GM12878 (cell line): ENCODE measurements at regions not wholly inside any gene's neighbourhood (a gene's known extent, or its start where the extent isn't known, plus 50 kb on each side); places are given as distances from the start of the nearest gene placed in this dataset.

Experiments used
- ATAC-seq: fragments of 200-7000 bp; cut with Tn5 transposase; 3 replicates; pipeline ENCODE4 v1.9.1; 2020; ENCODE audit warnings: mild to moderate bottlenecking, moderate library complexity
- BruUV-seq: library from RNA; stranded (reverse); fragments of 400-500 nt; replicated peaks from 2 replicates; lab custom pipeline; 2021; lab: Mats Ljungman, UMichigan
- CTCF ChIA-PET: fragments of 300-600 bp; sonication (Branson Sonifier 250); formaldehyde crosslinking; extraction: SDS; loops from one replicate; lab custom pipeline; 2021; ENCODE audit warnings: inconsistent platforms; lab: Yijun Ruan, JAX
- POLR2A ChIA-PET: fragments of 350-600 bp; formaldehyde crosslinking; extraction: SDS; loops from one replicate; lab custom pipeline; 2021; ENCODE audit warnings: inconsistent platforms; lab: Charles Lee
- RAD21 ChIA-PET: fragments of 300-600 bp; sonication (Branson Sonifier 250); formaldehyde crosslinking; loops from one replicate; lab custom pipeline; 2023; ENCODE audit warnings: antibody characterized with exemption; ENCODE audit not compliant: unreplicated experiment; lab: Charles Lee
- SMC1A ChIA-PET: fragments of 300-600 bp; sonication (Branson Sonifier 250); formaldehyde crosslinking; loops from one replicate; lab custom pipeline; 2023; ENCODE audit not compliant: unreplicated experiment, uncharacterized antibody; lab: Charles Lee
- DNase-seq: peaks from one replicate; pipeline ENCODE4 v3.0.0-alpha.2; 2011; ENCODE audit warnings: low read depth, low spot score
- FAIRE-seq: peaks from 3 replicates; lab custom pipeline; 2011; peaks lifted over from hg19 to GRCh38; lab: Jason Lieb, UNC
- H2AFZ ChIP-seq: 2 replicates; pipeline ENCODE4 v1.6.0; 2011; ENCODE audit warnings: low read depth, low read length, control low read depth; ENCODE audit not compliant: control insufficient read depth
- H3K27ac ChIP-seq: 2 replicates; pipeline ENCODE4 v1.5.1; 2011; ENCODE audit warnings: control low read depth; ENCODE audit not compliant: control insufficient read depth, insufficient read depth
- H3K27me3 ChIP-seq, 2 experiments: replicated peaks in 1 of 2; 2 replicates each; pipeline versions ENCODE4 v1.6.0 to v1.6.1; 2011; ENCODE audit warnings: low read length in 1 of 2; ENCODE audit not compliant: control insufficient read depth in 2 of 2, insufficient read depth in 2 of 2
- H3K36me3 ChIP-seq, 2 experiments: 2 replicates each; pipeline ENCODE4 v1.5.1; 2011; ENCODE audit warnings: low read length in 1 of 2; ENCODE audit not compliant: control insufficient read depth in 2 of 2, insufficient read depth in 2 of 2
- H3K4me1 ChIP-seq: 2 replicates; pipeline ENCODE4 v1.6.1; 2011; ENCODE audit warnings: mild to moderate bottlenecking, low read length, moderate library complexity, mixed read lengths; ENCODE audit not compliant: control insufficient read depth, insufficient read depth
- H3K4me2 ChIP-seq: 2 replicates; pipeline ENCODE4 v1.6.0; 2011; ENCODE audit warnings: control low read depth; ENCODE audit not compliant: control insufficient read depth, insufficient read depth
- H3K4me3 ChIP-seq: fragments of 200-600 bp; sonication (generic); 2 replicates; pipeline ENCODE4 v1.5.1; 2016
- H3K79me2 ChIP-seq: 2 replicates; pipeline ENCODE4 v1.6.0; 2011; ENCODE audit warnings: low read length; ENCODE audit not compliant: control insufficient read depth, insufficient read depth
- H3K9ac ChIP-seq: 2 replicates; pipeline ENCODE4 v1.8.0; 2011; ENCODE audit warnings: low read length, control low read depth, mixed read lengths; ENCODE audit not compliant: control insufficient read depth, insufficient read depth
- H3K9me3 ChIP-seq: replicated peaks from 3 replicates; pipeline ENCODE4 v1.5.1; 2011; ENCODE audit warnings: mild to moderate bottlenecking, low read length; ENCODE audit not compliant: control insufficient read depth, insufficient read depth
- H4K20me1 ChIP-seq: 2 replicates; pipeline ENCODE4 v1.6.0; 2011; ENCODE audit not compliant: control insufficient read depth, insufficient read depth
- E2F8 ChIP-seq: fragments of 450-650 bp; IDR thresholded peaks from 2 replicates; pipeline ENCODE4 v1.6.1; 2018; ENCODE audit warnings: mild to moderate bottlenecking, low read depth, moderate library complexity; ENCODE audit not compliant: partially characterized antibody
- JUNB ChIP-seq: IDR thresholded peaks from 2 replicates; pipeline ENCODE4 v1.6.1; 2016; ENCODE audit warnings: antibody characterized with exemption, mild to moderate bottlenecking
- LARP7 ChIP-seq: fragments of 450-650 bp; IDR thresholded peaks from 2 replicates; pipeline ENCODE4 v1.6.1; 2017; ENCODE audit warnings: mild to moderate bottlenecking
- POU2F2 ChIP-seq: IDR thresholded peaks from 3 replicates; pipeline ENCODE4 v1.6.1; 2011; ENCODE audit warnings: low read depth, mild to moderate bottlenecking, low read length, borderline replicate concordance
- SMAD5 ChIP-seq: IDR thresholded peaks from 2 replicates; pipeline ENCODE4 v1.6.1; 2016; ENCODE audit warnings: antibody characterized with exemption, low read depth
- ZBTB33 ChIP-seq: fragments of 450-650 bp; IDR thresholded peaks from 2 replicates; pipeline ENCODE4 v1.6.1; 2017; ENCODE audit warnings: mild to moderate bottlenecking
- ZNF24 ChIP-seq: fragments of 450-650 bp; IDR thresholded peaks from 2 replicates; pipeline ENCODE4 v1.6.1; 2017; ENCODE audit warnings: antibody characterized with exemption, mild to moderate bottlenecking
- WGBS: methylation state at CpG from one replicate; pipeline ENCODE4 v1.1.6; 2016; ENCODE audit warnings: low lambda C conversion rate; ENCODE audit not compliant: insufficient replicate concordance, insufficient coverage; ENCODE audit errors: missing lambda C conversion rate; 5-methylcytosine and 5-hydroxymethylcytosine counted together
- in situ Hi-C: fragments of 300-500 bp; cut with MboI; formaldehyde crosslinking; loops from 9 replicates; pipeline ENCODE4 v1.14.3; 2018; ENCODE audit warnings: mixed read lengths
- intact Hi-C: fragments of 100-400 bp; cut with micrococcal nuclease; formaldehyde crosslinking; loops from one replicate; pipeline ENCODE4 v1.14.2; 2022; ENCODE audit not compliant: unreplicated experiment
- TF ChIP-seq, protein P1 (sequence below): fragments of 450-650 bp; IDR thresholded peaks from 2 replicates; pipeline ENCODE4 v1.6.1; 2017; ENCODE audit warnings: mild to moderate bottlenecking, low read depth, inconsistent platforms; ENCODE audit not compliant: poor library complexity, severe bottlenecking
- TF ChIP-seq, protein P2 (sequence below): fragments of 450-650 bp; conservative IDR thresholded peaks from 2 replicates; pipeline ENCODE4 v1.6.1; 2017; ENCODE audit warnings: mild to moderate bottlenecking, moderate library complexity

GRCh38 chr17:79263191-79263590, 188.6 kb downstream of the ENGASE start:
- FAIRE-seq (no peak), ATAC-seq (no peak), DNase-seq (no peak)
- H3K27me3 ChIP-seq, result peaks cover 0 to 4% of the 10 kb centered on the region in 2 experiments; a peak in 3 of 4 replicates
- ChIA-PET RAD21 (no interaction called here), POLR2A (no interaction called here), CTCF (no interaction called here), SMC1A (no interaction called here)
- 23% methylated on average over 11 of the region's 11 CpGs for WGBS
- TF ChIP-seq, protein P1, sequence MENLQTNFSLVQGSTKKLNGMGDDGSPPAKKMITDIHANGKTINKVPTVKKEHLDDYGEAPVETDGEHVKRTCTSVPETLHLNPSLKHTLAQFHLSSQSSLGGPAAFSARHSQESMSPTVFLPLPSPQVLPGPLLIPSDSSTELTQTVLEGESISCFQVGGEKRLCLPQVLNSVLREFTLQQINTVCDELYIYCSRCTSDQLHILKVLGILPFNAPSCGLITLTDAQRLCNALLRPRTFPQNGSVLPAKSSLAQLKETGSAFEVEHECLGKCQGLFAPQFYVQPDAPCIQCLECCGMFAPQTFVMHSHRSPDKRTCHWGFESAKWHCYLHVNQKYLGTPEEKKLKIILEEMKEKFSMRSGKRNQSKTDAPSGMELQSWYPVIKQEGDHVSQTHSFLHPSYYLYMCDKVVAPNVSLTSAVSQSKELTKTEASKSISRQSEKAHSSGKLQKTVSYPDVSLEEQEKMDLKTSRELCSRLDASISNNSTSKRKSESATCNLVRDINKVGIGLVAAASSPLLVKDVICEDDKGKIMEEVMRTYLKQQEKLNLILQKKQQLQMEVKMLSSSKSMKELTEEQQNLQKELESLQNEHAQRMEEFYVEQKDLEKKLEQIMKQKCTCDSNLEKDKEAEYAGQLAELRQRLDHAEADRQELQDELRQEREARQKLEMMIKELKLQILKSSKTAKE, result no peak
- H3K9ac ChIP-seq, result no peak overlapping the region
- in situ Hi-C loops (no loop called here), intact Hi-C loops (no loop called here)
- H3K79me2 ChIP-seq, result no peaks in the 10 kb centered on the region
- no peak overlapping the region for H3K4me3 ChIP-seq
- H2AFZ ChIP-seq, result no peak overlapping the region
- no peak overlapping the region for H3K27ac ChIP-seq
- no TSS peak for BruUV-seq
- H4K20me1 ChIP-seq, result no peaks in the 10 kb centered on the region; the same call in 1 of the 2 replicates
- H3K9me3 ChIP-seq, result no peaks in the 10 kb centered on the region
- no peaks in the 10 kb centered on the region for H3K4me1 ChIP-seq
- H3K4me2 ChIP-seq, result no peak overlapping the region
- H3K36me3 ChIP-seq, result no peaks in the 10 kb centered on the region

GRCh38 chr17:79262624-79263023, 188.0 kb downstream of the ENGASE start:
- Histone ChIP-seq H2AFZ (no peak overlapping the region), H3K27me3 (peaks cover 0 to 6% of the 10 kb centered on the region in 2 experiments; a peak in 3 of 4 replicates), H3K9ac (no peak overlapping the region), H3K36me3 (no peaks in the 10 kb centered on the region), H3K4me1 (no peaks in the 10 kb centered on the region), H3K4me2 (no peak overlapping the region), H3K27ac (no peak overlapping the region), H3K4me3 (no peak overlapping the region), H3K9me3 (no peaks in the 10 kb centered on the region), H3K79me2 (no peaks in the 10 kb centered on the region), H4K20me1 (no peaks in the 10 kb centered on the region; the same call in 1 of the 2 replicates)
- ChIA-PET SMC1A (no interaction called here), CTCF (no interaction called here), POLR2A (no interaction called here), RAD21 (no interaction called here)
- DNase-seq (no peak), FAIRE-seq (no peak), ATAC-seq (no peak)
- no TSS peak for BruUV-seq
- intact Hi-C loops (no loop called here), in situ Hi-C loops (no loop called here)
- WGBS, result 9% methylated on average over 6 of the region's 6 CpGs
- TF ChIP-seq LARP7 (no peak), E2F8 (no peak), JUNB (no peak), SMAD5 (no peak), ZBTB33 (no peak), POU2F2 (no peak), ZNF24 (no peak)
- TF ChIP-seq, protein P2, sequence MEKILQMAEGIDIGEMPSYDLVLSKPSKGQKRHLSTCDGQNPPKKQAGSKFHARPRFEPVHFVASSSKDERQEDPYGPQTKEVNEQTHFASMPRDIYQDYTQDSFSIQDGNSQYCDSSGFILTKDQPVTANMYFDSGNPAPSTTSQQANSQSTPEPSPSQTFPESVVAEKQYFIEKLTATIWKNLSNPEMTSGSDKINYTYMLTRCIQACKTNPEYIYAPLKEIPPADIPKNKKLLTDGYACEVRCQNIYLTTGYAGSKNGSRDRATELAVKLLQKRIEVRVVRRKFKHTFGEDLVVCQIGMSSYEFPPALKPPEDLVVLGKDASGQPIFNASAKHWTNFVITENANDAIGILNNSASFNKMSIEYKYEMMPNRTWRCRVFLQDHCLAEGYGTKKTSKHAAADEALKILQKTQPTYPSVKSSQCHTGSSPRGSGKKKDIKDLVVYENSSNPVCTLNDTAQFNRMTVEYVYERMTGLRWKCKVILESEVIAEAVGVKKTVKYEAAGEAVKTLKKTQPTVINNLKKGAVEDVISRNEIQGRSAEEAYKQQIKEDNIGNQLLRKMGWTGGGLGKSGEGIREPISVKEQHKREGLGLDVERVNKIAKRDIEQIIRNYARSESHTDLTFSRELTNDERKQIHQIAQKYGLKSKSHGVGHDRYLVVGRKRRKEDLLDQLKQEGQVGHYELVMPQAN, result no peak
